HCT116 (cell line): ENCODE measurements at regions not wholly inside any gene's neighbourhood (a gene's known extent, or its start where the extent isn't known, plus 50 kb on each side); places are given as distances from the start of the nearest gene placed in this dataset.

ENCODE experiments used
- ATAC-seq: fragments of 200-7000 bp; cut with Tn5 transposase; 2 replicates; pipeline ENCODE4 v1.9.1; 2020; ENCODE audit warnings: mild to moderate bottlenecking, moderate library complexity
- BruUV-seq: library from RNA; stranded (reverse); fragments of 400-500 nt; replicated peaks from 2 replicates; lab custom pipeline; 2021; lab: Mats Ljungman, UMichigan
- CTCF ChIA-PET: fragments of 300-600 bp; sonication (Branson Sonifier 250); formaldehyde crosslinking; loops from one replicate; lab custom pipeline; 2021; ENCODE audit warnings: antibody characterized with exemption; lab: Charles Lee
- POLR2A ChIA-PET: fragments of 300-600, 350-600 bp; sonication (Branson Sonifier 250); formaldehyde crosslinking; loops from one replicate; lab custom pipeline; 2021; ENCODE audit warnings: antibody characterized with exemption; lab: Charles Lee
- RAD21 ChIA-PET, 2 experiments: fragments of 300-600 bp; sonication (Branson Sonifier 250); formaldehyde crosslinking; loops; one replicate each; lab custom pipeline; 2023; ENCODE audit warnings: low total read pairs in 2 of 2; ENCODE audit not compliant: uncharacterized antibody in 2 of 2, unreplicated experiment in 2 of 2, low non-redundant PET in 1 of 2; lab: Charles Lee
- DNase-seq: peaks from one replicate; pipeline ENCODE4 v3.0.0-alpha.2; 2010; ENCODE audit warnings: low read depth, low spot score
- H2AFZ ChIP-seq: fragments of 200-600 bp; shearing (Covaris generic), sonication (generic); 2 replicates; pipeline ENCODE4 v1.6.1; 2017; ENCODE audit warnings: low read depth, mixed run types, mixed read lengths, antibody characterized with exemption, low read length; ENCODE audit not compliant: poor library complexity, severe bottlenecking
- H3K27ac ChIP-seq: 2 replicates; pipeline ENCODE4 v1.5.1; 2012; ENCODE audit warnings: low read depth, low read length
- H3K27me3 ChIP-seq: fragments of 200-600 bp; sonication (generic); 2 replicates; pipeline ENCODE4 v1.6.1; 2016; ENCODE audit warnings: mixed run types, low read length, mixed read lengths; ENCODE audit not compliant: insufficient read depth
- H3K36me3 ChIP-seq, 2 experiments: fragments of 200-500 bp in 1 of 2; fragments of 200-600 bp in 1 of 2; sonication (Bioruptor generic) in 1 of 2; sonication (generic) in 1 of 2; 2 replicates each; pipeline versions ENCODE4 v1.5.1 to v1.6.1; 2014 to 2016; ENCODE audit warnings: low read length in 2 of 2, inconsistent platforms in 1 of 2, mixed read lengths in 1 of 2, mixed run types in 1 of 2; ENCODE audit not compliant: insufficient read depth in 2 of 2, control insufficient read depth in 1 of 2
- H3K4me1 ChIP-seq, 2 experiments: fragments of 200-600 bp in 1 of 2; sonication (generic) in 1 of 2; 2 replicates each; pipeline versions ENCODE4 v1.5.1 to v1.6.1; 2012 to 2017; ENCODE audit warnings: low read length in 2 of 2, inconsistent platforms in 1 of 2, mild to moderate bottlenecking in 1 of 2, mixed read lengths in 1 of 2, mixed run types in 1 of 2, moderate library complexity in 1 of 2; ENCODE audit not compliant: insufficient read depth in 2 of 2, control insufficient read depth in 1 of 2
- H3K4me2 ChIP-seq: fragments of 200-600 bp; sonication (generic); 2 replicates; pipeline ENCODE4 v1.6.1; 2017; ENCODE audit warnings: mixed run types, low read length, mixed read lengths
- H3K4me3 ChIP-seq, 2 experiments: fragments of 200-600 bp in 1 of 2; sonication (generic) in 1 of 2; replicated peaks in 1 of 2; 2 replicates each; pipeline ENCODE4 v1.5.1; 2011 to 2016; ENCODE audit warnings: low read length in 2 of 2, control low read depth in 1 of 2, low read depth in 1 of 2, mild to moderate bottlenecking in 1 of 2, mixed read lengths in 1 of 2, mixed run types in 1 of 2
- H3K79me2 ChIP-seq: fragments of 200-600 bp; sonication (generic); 2 replicates; pipeline ENCODE4 v1.6.1; 2017; ENCODE audit warnings: mild to moderate bottlenecking, mixed run types, low read length, moderate library complexity, mixed read lengths; ENCODE audit not compliant: insufficient read depth
- H3K9ac ChIP-seq: fragments of 200-600 bp; sonication (generic); 2 replicates; pipeline ENCODE4 v1.6.1; 2016; ENCODE audit warnings: low read length, mixed read lengths
- H3K9me2 ChIP-seq: fragments of 200-600 bp; sonication (generic), shearing (Covaris generic); 2 replicates; pipeline ENCODE4 v1.6.1; 2017; ENCODE audit warnings: mixed run types, mild to moderate bottlenecking, moderate library complexity; ENCODE audit not compliant: insufficient read depth
- H3K9me3 ChIP-seq, 2 experiments: fragments of 200-500 bp in 1 of 2; fragments of 200-600 bp in 1 of 2; sonication (Bioruptor generic) in 1 of 2; sonication (generic) in 1 of 2; 2 replicates each; pipeline ENCODE4 v1.6.1; 2014 to 2017; ENCODE audit warnings: low read length in 2 of 2, mixed read lengths in 2 of 2, inconsistent platforms in 1 of 2, low read depth in 1 of 2, mild to moderate bottlenecking in 1 of 2, mixed run types in 1 of 2, moderate library complexity in 1 of 2; ENCODE audit not compliant: control insufficient read depth in 1 of 2, insufficient read depth in 1 of 2
- H4K20me1 ChIP-seq: fragments of 200-600 bp; sonication (generic), shearing (Covaris generic); 2 replicates; pipeline ENCODE4 v1.6.1; 2017; ENCODE audit warnings: mixed run types, mild to moderate bottlenecking, moderate library complexity; ENCODE audit not compliant: insufficient read depth
- ATF3 ChIP-seq: IDR thresholded peaks from 2 replicates; pipeline ENCODE4 v1.6.1; 2012
- CTCF ChIP-seq, 3 experiments: fragments of 200-600 bp in 1 of 3; sonication (generic) in 1 of 3; IDR thresholded peaks in 2 of 3; conservative IDR thresholded peaks in 1 of 3; 2 replicates each; pipeline ENCODE4 v1.5.1; 2012 to 2017; ENCODE audit warnings: low read depth in 2 of 3, low read length in 2 of 3, antibody characterized with exemption in 1 of 3, borderline replicate concordance in 1 of 3, control low read depth in 1 of 3, mild to moderate bottlenecking in 1 of 3, mixed read lengths in 1 of 3, mixed run types in 1 of 3, moderate library complexity in 1 of 3; ENCODE audit not compliant: insufficient read depth in 1 of 3
- EGR1 ChIP-seq: IDR thresholded peaks from 2 replicates; pipeline ENCODE4 v1.6.1; 2012; ENCODE audit warnings: low read depth
- ELF1 ChIP-seq: IDR thresholded peaks from 2 replicates; pipeline ENCODE4 v1.6.1; 2012; ENCODE audit warnings: low read depth, borderline replicate concordance
- EZH2 ChIP-seq: fragments of 200-600 bp; sonication (generic); IDR thresholded peaks from 2 replicates; pipeline ENCODE4 v1.6.1; 2017; ENCODE audit warnings: antibody characterized with exemption, mixed run types
- EZH2phosphoT487 ChIP-seq: fragments of 200-600 bp; IDR thresholded peaks from 2 replicates; pipeline ENCODE4 v1.6.1; 2018; ENCODE audit warnings: antibody characterized with exemption, borderline replicate concordance
- FOSL1 ChIP-seq: IDR thresholded peaks from 2 replicates; pipeline ENCODE4 v1.6.1; 2012; ENCODE audit warnings: low read depth
- JUND ChIP-seq: IDR thresholded peaks from 2 replicates; pipeline ENCODE4 v1.6.1; 2012
- MAX ChIP-seq: IDR thresholded peaks from 2 replicates; pipeline ENCODE4 v1.6.1; 2012
- POLR2AphosphoS5 ChIP-seq: IDR thresholded peaks from 2 replicates; pipeline ENCODE4 v1.6.1; 2011; ENCODE audit warnings: mild to moderate bottlenecking, low read depth, low read length, moderate library complexity
- RAD21 ChIP-seq: IDR thresholded peaks from 2 replicates; pipeline ENCODE4 v1.6.1; 2012; ENCODE audit warnings: low read depth, mild to moderate bottlenecking
- REST ChIP-seq: IDR thresholded peaks from 2 replicates; pipeline ENCODE4 v1.6.1; 2012; ENCODE audit warnings: low read depth
- SIN3A ChIP-seq: IDR thresholded peaks from 2 replicates; pipeline ENCODE4 v1.6.1; 2012; ENCODE audit warnings: low read depth
- SP1 ChIP-seq: IDR thresholded peaks from 2 replicates; pipeline ENCODE4 v1.6.1; 2012; ENCODE audit warnings: low read depth
- SRF ChIP-seq: IDR thresholded peaks from 2 replicates; pipeline ENCODE4 v1.6.1; 2012; ENCODE audit warnings: low read depth
- ZBTB33 ChIP-seq: IDR thresholded peaks from 2 replicates; pipeline ENCODE4 v1.6.1; 2011; ENCODE audit warnings: mild to moderate bottlenecking, low read length, moderate library complexity; ENCODE audit not compliant: insufficient replicate concordance; ENCODE audit errors: extremely low read depth
- ZFX ChIP-seq: fragments of 450-650 bp; IDR thresholded peaks from 2 replicates; pipeline ENCODE4 v1.6.1; 2017
- ZNF274 ChIP-seq: fragments of 200-500 bp; sonication (Bioruptor generic); IDR thresholded peaks from 2 replicates; pipeline ENCODE4 v1.6.1; 2014; ENCODE audit warnings: mild to moderate bottlenecking, low read depth, low read length, inconsistent platforms
- intact Hi-C: fragments of 100-400 bp; cut with micrococcal nuclease; formaldehyde crosslinking; loops from 2 replicates; pipeline ENCODE4 v1.10.0; 2022

GRCh38 chr12:132423820-132424645, 65.9 kb upstream of the FBRSL1 start:
- TF ChIP-seq ZBTB33 (no peak), EGR1 (no peak), ATF3 (no peak), SP1 (no peak), RAD21 (no peak), SRF (no peak), ELF1 (no peak), SIN3A (no peak), REST (no peak), ZFX (no peak), POLR2AphosphoS5 (no peak), MAX (no peak), JUND (no peak), EZH2 (no peak), EZH2phosphoT487 (no peak), ZNF274 (no peak), CTCF (IDR thresholded peaks at IDR 0.05 in 2 of 3, conservative IDR thresholded peaks at IDR 0.05 in 1 of 3; ENCODE audit: borderline replicate concordance in 1 of 3, insufficient read depth in 1 of 3, low read depth in 2 of 3, low read length in 2 of 3) (no peak), FOSL1 (no peak)
- DNase-seq (no peak), ATAC-seq (no peak)
- intact Hi-C loops = no loop called here
- RAD21 ChIA-PET = no interaction called here
- Histone ChIP-seq H3K9me3 (peaks cover 0 to 6% of the 10 kb centered on the region in 2 experiments; a peak in 1 of 4 replicates), H3K79me2 (no peaks in the 10 kb centered on the region), H3K36me3 (no peaks in the 10 kb centered on the region), H3K27me3 (0 out of 2 replicates have a peak, but pooled peaks cover 3% of the 10 kb centered on the region), H4K20me1 (no peaks in the 10 kb centered on the region), H3K9me2 (no peaks in the 10 kb centered on the region), H3K9ac (no peak overlapping the region), H3K4me1 (no peaks in the 10 kb centered on the region), H3K4me2 (no peak overlapping the region), H2AFZ (no peak overlapping the region), H3K27ac (no peak overlapping the region), H3K4me3 (no peak overlapping the region)
- no TSS peak for BruUV-seq
- CTCF ChIA-PET = no interaction called here
- POLR2A ChIA-PET = no interaction called here
